Endodermal cell (in vitro differentiated cells): ENCODE measurements at regions not wholly inside any gene's neighbourhood (a gene's known extent, or its start where the extent isn't known, plus 50 kb on each side); places are given as distances from the start of the nearest gene placed in this dataset.

ENCODE experiments used
- DNase-seq: peaks from one replicate; pipeline ENCODE4 v3.0.0-alpha.2; 2017
- H3K27ac ChIP-seq: 2 replicates; pipeline ENCODE4 v1.5.1; 2013; ENCODE audit warnings: mild to moderate bottlenecking, low read depth, low read length, moderate library complexity
- H3K27me3 ChIP-seq: 2 replicates; pipeline ENCODE4 v1.6.1; 2013; ENCODE audit warnings: mild to moderate bottlenecking, low read length, moderate library complexity; ENCODE audit not compliant: insufficient read depth, control insufficient read depth, poor library complexity, severe bottlenecking
- H3K36me3 ChIP-seq: 2 replicates; pipeline ENCODE4 v1.7.0; 2013; ENCODE audit warnings: mild to moderate bottlenecking, low read length, moderate library complexity; ENCODE audit not compliant: control insufficient read depth, insufficient read depth
- H3K4me1 ChIP-seq: one replicate; pipeline ENCODE4 v1.7.0; 2013; ENCODE audit warnings: low read length; ENCODE audit not compliant: control insufficient read depth, insufficient read depth
- H3K4me3 ChIP-seq: 2 replicates; pipeline ENCODE4 v1.5.1; 2013; ENCODE audit warnings: mild to moderate bottlenecking, low read length, moderate library complexity
- H3K9ac ChIP-seq: 2 replicates; pipeline ENCODE4 v1.6.1; 2013; ENCODE audit warnings: mild to moderate bottlenecking, low read length, moderate library complexity; ENCODE audit not compliant: poor library complexity, severe bottlenecking; ENCODE audit errors: extremely low read depth
- H3K9me3 ChIP-seq: 2 replicates; pipeline ENCODE4 v1.6.1; 2013; ENCODE audit warnings: mild to moderate bottlenecking, low read length, moderate library complexity; ENCODE audit not compliant: control insufficient read depth
- H3K27ac Mint-ChIP-seq: 2 replicates; pipeline ENCODE4 v1.8.0; 2020; ENCODE audit warnings: mixed read lengths
- H3K27me3 Mint-ChIP-seq: 2 replicates; pipeline ENCODE4 v1.8.0; 2021; ENCODE audit warnings: mild to moderate bottlenecking, mixed read lengths; ENCODE audit not compliant: insufficient read depth
- H3K36me3 Mint-ChIP-seq: 2 replicates; pipeline ENCODE4 v1.8.0; 2020; ENCODE audit warnings: low read depth, mixed read lengths
- H3K4me1 Mint-ChIP-seq: 2 replicates; pipeline ENCODE4 v1.8.0; 2020; ENCODE audit warnings: mixed read lengths
- H3K4me3 Mint-ChIP-seq: 2 replicates; pipeline ENCODE4 v1.8.0; 2020; ENCODE audit warnings: mild to moderate bottlenecking, moderate library complexity, mixed read lengths
- H3K9me3 Mint-ChIP-seq: 2 replicates; pipeline ENCODE4 v1.8.0; 2020; ENCODE audit warnings: mild to moderate bottlenecking, mixed read lengths
- WGBS, 2 experiments: methylation state at CpG; one replicate each; pipeline versions ENCODE4 v1.1.5 to v1.1.7; 2013; ENCODE audit warnings: missing lambda C conversion rate in 2 of 2, mixed read lengths in 1 of 2; ENCODE audit not compliant: insufficient coverage in 1 of 2, insufficient read length in 1 of 2; 5-methylcytosine and 5-hydroxymethylcytosine counted together
- TF ChIP-seq, protein P1 (sequence below): fragments of 200-600 bp; sonication (generic); conservative IDR thresholded peaks from 2 replicates; pipeline ENCODE4 v1.5.0; 2021; ENCODE audit warnings: antibody characterized with exemption, mild to moderate bottlenecking

DNA sequence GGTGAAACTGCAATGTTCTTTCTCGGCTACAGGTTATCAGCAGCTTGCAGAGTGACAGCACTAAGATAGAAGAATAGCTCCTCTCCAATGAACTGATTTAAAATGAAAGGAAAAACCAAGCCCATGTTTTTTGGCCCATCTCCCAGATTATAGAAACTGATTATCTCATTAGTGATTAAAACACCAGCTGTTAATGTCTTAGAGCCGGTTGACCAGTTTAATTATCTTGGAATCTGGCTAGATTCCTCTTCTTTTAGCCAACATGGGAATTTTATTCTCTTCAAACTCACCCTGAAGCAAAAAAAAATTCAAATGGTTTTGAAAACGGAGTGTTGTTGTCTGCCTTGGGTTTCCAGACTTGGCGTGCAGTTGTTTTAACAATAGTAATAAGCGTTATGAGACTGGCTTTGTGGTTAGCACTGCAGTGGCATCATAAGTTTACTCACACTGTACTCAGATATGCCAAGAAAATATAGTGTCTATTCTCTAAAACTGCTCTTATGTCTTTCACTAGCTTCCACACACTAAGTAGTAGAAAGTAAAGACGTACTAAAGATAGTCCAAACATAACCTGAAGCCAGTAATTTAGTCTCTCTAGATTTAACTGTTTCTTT is 665.3 kb downstream of the STK39 start:
- H3K4me3 ChIP-seq: no peak overlapping the region
- no peaks in the 10 kb centered on the region for H3K36me3 ChIP-seq
- no peak overlapping the region for H3K27ac Mint-ChIP-seq
- H3K36me3 Mint-ChIP-seq: no peaks in the 10 kb centered on the region
- no peaks in the 10 kb centered on the region for H3K4me1 ChIP-seq
- H3K27ac ChIP-seq: no peak overlapping the region
- no peak overlapping the region for H3K4me3 Mint-ChIP-seq
- H3K4me1 Mint-ChIP-seq: no peaks in the 10 kb centered on the region
- H3K27me3 ChIP-seq: no peaks in the 10 kb centered on the region
- no peak overlapping the region for H3K9ac ChIP-seq
- H3K27me3 Mint-ChIP-seq: no peaks in the 10 kb centered on the region
- TF ChIP-seq, protein P1, sequence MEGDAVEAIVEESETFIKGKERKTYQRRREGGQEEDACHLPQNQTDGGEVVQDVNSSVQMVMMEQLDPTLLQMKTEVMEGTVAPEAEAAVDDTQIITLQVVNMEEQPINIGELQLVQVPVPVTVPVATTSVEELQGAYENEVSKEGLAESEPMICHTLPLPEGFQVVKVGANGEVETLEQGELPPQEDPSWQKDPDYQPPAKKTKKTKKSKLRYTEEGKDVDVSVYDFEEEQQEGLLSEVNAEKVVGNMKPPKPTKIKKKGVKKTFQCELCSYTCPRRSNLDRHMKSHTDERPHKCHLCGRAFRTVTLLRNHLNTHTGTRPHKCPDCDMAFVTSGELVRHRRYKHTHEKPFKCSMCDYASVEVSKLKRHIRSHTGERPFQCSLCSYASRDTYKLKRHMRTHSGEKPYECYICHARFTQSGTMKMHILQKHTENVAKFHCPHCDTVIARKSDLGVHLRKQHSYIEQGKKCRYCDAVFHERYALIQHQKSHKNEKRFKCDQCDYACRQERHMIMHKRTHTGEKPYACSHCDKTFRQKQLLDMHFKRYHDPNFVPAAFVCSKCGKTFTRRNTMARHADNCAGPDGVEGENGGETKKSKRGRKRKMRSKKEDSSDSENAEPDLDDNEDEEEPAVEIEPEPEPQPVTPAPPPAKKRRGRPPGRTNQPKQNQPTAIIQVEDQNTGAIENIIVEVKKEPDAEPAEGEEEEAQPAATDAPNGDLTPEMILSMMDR: no peak
- no peak for DNase-seq
- no peaks in the 10 kb centered on the region for H3K9me3 ChIP-seq
- WGBS, 2 experiments: 96 to 97% methylated on average over 4 to 6 of the region's 6 CpGs
- H3K9me3 Mint-ChIP-seq: no peaks in the 10 kb centered on the region

DNA sequence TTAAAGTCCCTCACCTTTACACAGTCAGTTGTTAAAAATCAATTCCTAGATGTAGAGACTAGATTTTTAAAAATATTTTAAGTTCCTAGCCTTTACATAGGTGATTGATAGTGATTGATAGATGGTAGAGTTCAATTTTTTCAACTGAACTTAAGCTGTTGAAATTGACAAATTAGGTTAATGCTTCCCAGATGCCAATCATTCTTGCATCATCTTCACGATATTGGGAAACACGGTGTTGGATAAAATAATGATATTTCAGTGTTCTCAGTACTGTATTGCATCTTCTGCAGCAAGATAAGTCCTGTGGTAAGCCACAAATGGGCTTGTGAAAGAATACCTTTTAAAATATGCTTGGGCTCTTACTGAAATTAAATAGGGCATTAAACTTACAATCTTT is 667.6 kb downstream of the STK39 start:
- Histone ChIP-seq H3K9ac (no peak overlapping the region), H3K4me3 (no peak overlapping the region), H3K4me1 (no peaks in the 10 kb centered on the region), H3K36me3 (no peaks in the 10 kb centered on the region), H3K27ac (no peak overlapping the region), H3K9me3 (no peaks in the 10 kb centered on the region), H3K27me3 (no peaks in the 10 kb centered on the region)
- H3K4me3 Mint-ChIP-seq: no peak overlapping the region
- H3K27ac Mint-ChIP-seq: no peak overlapping the region
- no peaks in the 10 kb centered on the region for H3K36me3 Mint-ChIP-seq
- no peaks in the 10 kb centered on the region for H3K27me3 Mint-ChIP-seq
- H3K9me3 Mint-ChIP-seq: no peaks in the 10 kb centered on the region
- peaks cover 6% of the 10 kb centered on the region for H3K4me1 Mint-ChIP-seq
- TF ChIP-seq, protein P1: no peak
- WGBS, 2 experiments: 92 to 100% methylated on average over 2 of the region's 2 CpGs
- DNase-seq: no peak

DNA sequence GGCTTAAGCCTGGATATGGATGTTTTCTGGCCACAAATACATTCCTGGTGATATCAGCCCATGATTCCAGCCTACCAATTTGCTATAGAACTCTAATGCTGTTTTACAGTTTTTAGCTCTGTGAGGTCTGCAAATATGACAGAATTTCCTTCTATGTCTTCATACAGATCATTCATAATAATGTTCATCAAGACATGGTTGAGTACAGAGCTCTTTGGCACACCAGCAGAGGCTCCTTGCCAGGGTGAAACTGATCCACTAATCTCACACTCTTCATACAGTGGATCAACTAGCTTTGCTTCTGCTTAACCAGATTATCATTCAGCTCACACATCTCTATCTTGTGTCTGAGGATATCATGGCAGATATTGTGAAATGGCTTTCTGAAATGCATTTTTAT is 672.1 kb downstream of the STK39 start:
- Histone ChIP-seq H3K36me3 (no peaks in the 10 kb centered on the region), H3K4me1 (no peaks in the 10 kb centered on the region), H3K27me3 (no peaks in the 10 kb centered on the region), H3K9ac (no peak overlapping the region), H3K4me3 (no peak overlapping the region), H3K9me3 (no peaks in the 10 kb centered on the region), H3K27ac (no peak overlapping the region)
- Mint-ChIP-seq H3K9me3 (no peaks in the 10 kb centered on the region), H3K4me1 (peaks cover 6% of the 10 kb centered on the region), H3K36me3 (no peaks in the 10 kb centered on the region), H3K27me3 (no peaks in the 10 kb centered on the region), H3K27ac (no peak overlapping the region), H3K4me3 (no peak overlapping the region)
- TF ChIP-seq, protein P1: no peak
- DNase-seq: no peak
